Caco-2 (cell line): ENCODE measurements at regions not wholly inside any gene's neighbourhood (a gene's known extent, or its start where the extent isn't known, plus 50 kb on each side); places are given as distances from the start of the nearest gene placed in this dataset.

Source experiments
- BruUV-seq: library from RNA; stranded (reverse); fragments of 400-500 nt; replicated peaks from 2 replicates; lab custom pipeline; 2021; lab: Mats Ljungman, UMichigan
- CTCF ChIA-PET: fragments of 300-600 bp; sonication (Branson Sonifier 250); formaldehyde crosslinking; loops from one replicate; lab custom pipeline; 2022; ENCODE audit warnings: antibody characterized with exemption; lab: Charles Lee
- POLR2A ChIA-PET: fragments of 300-600 bp; sonication (Branson Sonifier 250); formaldehyde crosslinking; loops from one replicate; lab custom pipeline; 2022; ENCODE audit warnings: antibody characterized with exemption; lab: Charles Lee
- DNase-seq, 2 experiments: peaks; one replicate each; pipeline versions ENCODE4 v3.0.0 to v3.0.0-alpha.2; 2020 to 2022
- H3K27me3 ChIP-seq: replicated peaks from 2 replicates; pipeline ENCODE4 v1.6.0; 2011; ENCODE audit warnings: low read length; ENCODE audit not compliant: control insufficient read depth, insufficient read depth
- H3K36me3 ChIP-seq: 2 replicates; pipeline ENCODE4 v1.5.1; 2011; ENCODE audit warnings: low read length; ENCODE audit not compliant: control insufficient read depth, insufficient read depth
- H3K4me1 ChIP-seq: fragments of 250-450 bp; sonication (Bioruptor Pico); 2 replicates; pipeline ENCODE4 v1.5.1; 2020; ENCODE audit warnings: mild to moderate bottlenecking
- H3K4me3 ChIP-seq: 2 replicates; pipeline ENCODE4 v1.5.1; 2011; ENCODE audit warnings: low read depth, mild to moderate bottlenecking, control low read depth, low read length
- H3K9me3 ChIP-seq: fragments of 250-450 bp; sonication (Bioruptor Pico); 2 replicates; pipeline ENCODE4 v1.5.1; 2020; ENCODE audit warnings: mild to moderate bottlenecking, moderate library complexity
- H3K27ac Mint-ChIP-seq: one replicate; pipeline ENCODE4 v1.8.0; 2022; ENCODE audit warnings: mixed read lengths; ENCODE audit not compliant: unreplicated experiment
- H3K27me3 Mint-ChIP-seq: one replicate; pipeline ENCODE4 v1.8.0; 2022; ENCODE audit warnings: mixed read lengths; ENCODE audit not compliant: insufficient read depth, unreplicated experiment
- H3K36me3 Mint-ChIP-seq: one replicate; pipeline ENCODE4 v1.8.0; 2022; ENCODE audit warnings: mild to moderate bottlenecking, mixed read lengths; ENCODE audit not compliant: insufficient read depth, unreplicated experiment
- H3K4me1 Mint-ChIP-seq: one replicate; pipeline ENCODE4 v1.8.0; 2022; ENCODE audit warnings: low read depth, mixed read lengths; ENCODE audit not compliant: unreplicated experiment
- H3K4me3 Mint-ChIP-seq: one replicate; pipeline ENCODE4 v1.8.0; 2022; ENCODE audit warnings: mild to moderate bottlenecking, moderate library complexity, mixed read lengths; ENCODE audit not compliant: unreplicated experiment
- H3K9me3 Mint-ChIP-seq: one replicate; pipeline ENCODE4 v1.8.0; 2022; ENCODE audit warnings: mixed read lengths; ENCODE audit not compliant: unreplicated experiment
- CTCF ChIP-seq, 2 experiments: fragments of 200-600 bp in 1 of 2; IDR thresholded peaks; 1 replicate in 1 of 2; 2 replicates in 1 of 2; pipeline versions ENCODE4 v1.5.1 to v1.8.0; 2011 to 2022; ENCODE audit warnings: antibody characterized with exemption in 1 of 2, control low read depth in 1 of 2, inconsistent platforms in 1 of 2, low read depth in 1 of 2, low read length in 1 of 2, mild to moderate bottlenecking in 1 of 2, moderate library complexity in 1 of 2; ENCODE audit not compliant: insufficient read depth in 1 of 2, severe bottlenecking in 1 of 2, unreplicated experiment in 1 of 2
- intact Hi-C: fragments of 100-400 bp; cut with micrococcal nuclease; formaldehyde crosslinking; loops from one replicate; pipeline ENCODE4 v1.10.0; 2022; ENCODE audit not compliant: unreplicated experiment

GRCh38 chr11:81342966-81343365 is 1390.7 kb downstream of the FAM181B start:
- no peak for TF ChIP-seq CTCF (IDR thresholded peaks at IDR 0.05; ENCODE audit: insufficient read depth in 1 of 2, low read depth in 1 of 2, low read length in 1 of 2, severe bottlenecking in 1 of 2, unreplicated experiment in 1 of 2)
- no peaks in the 10 kb centered on the region for H3K27me3 ChIP-seq
- no peaks in the 10 kb centered on the region for H3K27me3 Mint-ChIP-seq
- ChIA-PET CTCF (no interaction called here), POLR2A (no interaction called here)
- BruUV-seq, result no TSS peak
- H3K9me3 ChIP-seq, result no peaks in the 10 kb centered on the region
- no peaks in the 10 kb centered on the region for H3K36me3 ChIP-seq
- H3K27ac Mint-ChIP-seq, result no peak overlapping the region
- H3K4me1 ChIP-seq, result peaks cover 24% of the 10 kb centered on the region
- intact Hi-C loops, result no loop called here
- no peaks in the 10 kb centered on the region for H3K9me3 Mint-ChIP-seq
- H3K36me3 Mint-ChIP-seq, result no peaks in the 10 kb centered on the region
- H3K4me3 ChIP-seq, result no peak overlapping the region
- no peak overlapping the region for H3K4me3 Mint-ChIP-seq
- peaks cover 6% of the 10 kb centered on the region for H3K4me1 Mint-ChIP-seq
- no peak for DNase-seq

- BruUV-seq, result no TSS peak
- CTCF ChIA-PET, result no interaction called here
These were observed 1393.4 kb downstream of the FAM181B start for GRCh38 chr11:81340225-81340624.

GRCh38 chr11:81339521-81339920 is 1394.1 kb downstream of the FAM181B start:
- H3K27me3 ChIP-seq, result no peaks in the 10 kb centered on the region
- H3K4me1 Mint-ChIP-seq, result no peaks in the 10 kb centered on the region
- H3K9me3 Mint-ChIP-seq, result no peaks in the 10 kb centered on the region
- H3K4me3 ChIP-seq, result no peak overlapping the region
- H3K36me3 ChIP-seq, result no peaks in the 10 kb centered on the region
- TF ChIP-seq CTCF (IDR thresholded peaks at IDR 0.05; ENCODE audit: insufficient read depth in 1 of 2, low read depth in 1 of 2, low read length in 1 of 2, severe bottlenecking in 1 of 2, unreplicated experiment in 1 of 2), result no peak
- intact Hi-C loops, result no loop called here
- H3K27ac Mint-ChIP-seq, result no peak overlapping the region
- no peak for DNase-seq
- H3K4me1 ChIP-seq, result peaks cover 22% of the 10 kb centered on the region
- H3K9me3 ChIP-seq, result no peaks in the 10 kb centered on the region
- H3K36me3 Mint-ChIP-seq, result no peaks in the 10 kb centered on the region
- POLR2A ChIA-PET, result no interaction called here
- no TSS peak for BruUV-seq
- CTCF ChIA-PET, result no interaction called here
- H3K27me3 Mint-ChIP-seq, result peaks cover 3% of the 10 kb centered on the region
- no peak overlapping the region for H3K4me3 Mint-ChIP-seq

More at GRCh38 chr11:81340225-81340624, 1393.4 kb downstream of the FAM181B start:
- no peaks in the 10 kb centered on the region for H3K27me3 ChIP-seq
- H3K9me3 Mint-ChIP-seq, result no peaks in the 10 kb centered on the region
- no peak for TF ChIP-seq CTCF (IDR thresholded peaks at IDR 0.05; ENCODE audit: insufficient read depth in 1 of 2, low read depth in 1 of 2, low read length in 1 of 2, severe bottlenecking in 1 of 2, unreplicated experiment in 1 of 2)
- H3K36me3 ChIP-seq, result no peaks in the 10 kb centered on the region
- H3K4me1 Mint-ChIP-seq, result no peaks in the 10 kb centered on the region
- peaks cover 22% of the 10 kb centered on the region for H3K4me1 ChIP-seq
- H3K9me3 ChIP-seq, result no peaks in the 10 kb centered on the region
- intact Hi-C loops, result no loop called here
- H3K27me3 Mint-ChIP-seq, result peaks cover 3% of the 10 kb centered on the region
- POLR2A ChIA-PET, result no interaction called here
- no peaks in the 10 kb centered on the region for H3K36me3 Mint-ChIP-seq
- DNase-seq, result no peak
- no peak overlapping the region for H3K27ac Mint-ChIP-seq
- no peak overlapping the region for H3K4me3 ChIP-seq
- H3K4me3 Mint-ChIP-seq, result no peak overlapping the region
